Peyer's patch (tissue), 4 donors: ENCODE measurements at regions not wholly inside any gene's neighbourhood (a gene's known extent, or its start where the extent isn't known, plus 50 kb on each side); places are given as distances from the start of the nearest gene placed in this dataset.

ENCODE experiments used
- POLR2A ChIP-seq, 2 donors: fragments of 450-650 bp; IDR thresholded peaks; one replicate each; pipeline ENCODE4 v1.5.1; 2017; ENCODE audit warnings: antibody characterized with exemption in 2 of 2, mild to moderate bottlenecking in 2 of 2, moderate library complexity in 2 of 2
- TF ChIP-seq, protein P1 (sequence below), 6 experiments: fragments of 450-650 bp in 4 of 6; fragments of 200-600 bp in 2 of 6; sonication (generic) in 1 of 6; IDR thresholded peaks; one replicate each; pipeline ENCODE4 v1.5.1; 2017 to 2019; ENCODE audit warnings: antibody characterized with exemption in 6 of 6, mild to moderate bottlenecking in 3 of 6, moderate library complexity in 1 of 6

DNA sequence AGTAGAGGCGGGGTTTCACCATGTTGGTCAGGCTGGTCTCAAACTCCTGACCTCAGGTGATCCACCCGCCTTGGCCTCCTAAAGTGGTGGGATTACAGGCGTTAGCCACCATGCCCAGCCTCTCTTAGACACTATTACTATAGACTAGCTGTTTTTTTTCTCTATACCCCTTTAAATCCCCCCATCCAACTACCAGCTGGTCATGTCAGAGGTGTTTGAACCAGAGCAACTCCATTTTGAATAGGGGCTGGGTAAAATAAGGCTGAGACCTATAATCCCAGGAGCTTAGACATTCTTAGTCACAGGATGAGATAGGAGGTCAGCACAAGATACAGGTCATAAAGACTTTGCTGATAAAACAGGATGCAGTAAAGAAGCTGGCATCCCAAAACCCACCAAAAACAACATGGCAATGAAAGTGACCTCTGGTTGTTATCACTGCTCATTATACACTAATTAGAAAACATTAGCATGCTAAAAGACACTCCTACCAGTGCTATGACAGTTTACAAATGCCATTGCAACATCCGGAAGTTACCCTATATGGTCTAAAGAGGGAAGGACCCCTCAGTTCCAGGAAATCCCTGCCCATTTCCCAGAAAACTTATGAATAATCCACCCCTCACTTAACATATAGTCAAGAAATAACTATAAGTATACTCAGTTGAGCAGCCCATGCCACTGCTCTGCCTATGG is 57.8 kb upstream of the GPD1L start:
- TF ChIP-seq, protein P1, sequence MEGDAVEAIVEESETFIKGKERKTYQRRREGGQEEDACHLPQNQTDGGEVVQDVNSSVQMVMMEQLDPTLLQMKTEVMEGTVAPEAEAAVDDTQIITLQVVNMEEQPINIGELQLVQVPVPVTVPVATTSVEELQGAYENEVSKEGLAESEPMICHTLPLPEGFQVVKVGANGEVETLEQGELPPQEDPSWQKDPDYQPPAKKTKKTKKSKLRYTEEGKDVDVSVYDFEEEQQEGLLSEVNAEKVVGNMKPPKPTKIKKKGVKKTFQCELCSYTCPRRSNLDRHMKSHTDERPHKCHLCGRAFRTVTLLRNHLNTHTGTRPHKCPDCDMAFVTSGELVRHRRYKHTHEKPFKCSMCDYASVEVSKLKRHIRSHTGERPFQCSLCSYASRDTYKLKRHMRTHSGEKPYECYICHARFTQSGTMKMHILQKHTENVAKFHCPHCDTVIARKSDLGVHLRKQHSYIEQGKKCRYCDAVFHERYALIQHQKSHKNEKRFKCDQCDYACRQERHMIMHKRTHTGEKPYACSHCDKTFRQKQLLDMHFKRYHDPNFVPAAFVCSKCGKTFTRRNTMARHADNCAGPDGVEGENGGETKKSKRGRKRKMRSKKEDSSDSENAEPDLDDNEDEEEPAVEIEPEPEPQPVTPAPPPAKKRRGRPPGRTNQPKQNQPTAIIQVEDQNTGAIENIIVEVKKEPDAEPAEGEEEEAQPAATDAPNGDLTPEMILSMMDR (IDR thresholded peaks at IDR 0.05), result no peak
- no peak for TF ChIP-seq POLR2A (IDR thresholded peaks at IDR 0.05)
